WTC11 (cell line): ENCODE measurements at regions not wholly inside any gene's neighbourhood (a gene's known extent, or its start where the extent isn't known, plus 50 kb on each side); places are given as distances from the start of the nearest gene placed in this dataset.
"Not testable (repeated sequence)": the region's sequence is repeated elsewhere in the genome, so short reads cannot be mapped to it uniquely, and the experiment has no call there.

Experiments used
- CBFB ChIP-seq: sonication (generic); formaldehyde crosslinking; IDR thresholded peaks from 2 replicates; pipeline ENCODE4 v1.8.1; 2022; ENCODE audit warnings: mild to moderate bottlenecking, low read depth, missing genetic modification reagents
- MYBL2 ChIP-seq: sonication (generic); formaldehyde crosslinking; IDR thresholded peaks from 2 replicates; pipeline ENCODE4 v1.8.1; 2023; ENCODE audit warnings: mild to moderate bottlenecking, moderate library complexity, missing genetic modification reagents
- NR1H2 ChIP-seq: sonication (generic); formaldehyde crosslinking; IDR thresholded peaks from 2 replicates; pipeline ENCODE4 v1.9.0; 2021; ENCODE audit warnings: mild to moderate bottlenecking, moderate library complexity, missing genetic modification reagents
- SMAD3 ChIP-seq: sonication (generic); formaldehyde crosslinking; IDR thresholded peaks from 2 replicates; pipeline ENCODE4 v1.8.0; 2022; ENCODE audit warnings: missing genetic modification reagents, mild to moderate bottlenecking, borderline replicate concordance
- TF ChIP-seq, protein P1 (sequence below): sonication (generic); formaldehyde crosslinking; IDR thresholded peaks from 2 replicates; pipeline ENCODE4 v1.8.0; 2022; ENCODE audit warnings: mild to moderate bottlenecking, missing genetic modification reagents
- TF ChIP-seq, protein P2 (sequence below): fragments of 200-600 bp; IDR thresholded peaks from 2 replicates; pipeline ENCODE4 v1.8.0; 2022; ENCODE audit warnings: antibody characterized with exemption
- TF ChIP-seq, protein P3 (sequence below): sonication (generic); formaldehyde crosslinking; IDR thresholded peaks from 2 replicates; pipeline ENCODE4 v1.8.0; 2022; ENCODE audit warnings: mild to moderate bottlenecking, missing genetic modification reagents

DNA sequence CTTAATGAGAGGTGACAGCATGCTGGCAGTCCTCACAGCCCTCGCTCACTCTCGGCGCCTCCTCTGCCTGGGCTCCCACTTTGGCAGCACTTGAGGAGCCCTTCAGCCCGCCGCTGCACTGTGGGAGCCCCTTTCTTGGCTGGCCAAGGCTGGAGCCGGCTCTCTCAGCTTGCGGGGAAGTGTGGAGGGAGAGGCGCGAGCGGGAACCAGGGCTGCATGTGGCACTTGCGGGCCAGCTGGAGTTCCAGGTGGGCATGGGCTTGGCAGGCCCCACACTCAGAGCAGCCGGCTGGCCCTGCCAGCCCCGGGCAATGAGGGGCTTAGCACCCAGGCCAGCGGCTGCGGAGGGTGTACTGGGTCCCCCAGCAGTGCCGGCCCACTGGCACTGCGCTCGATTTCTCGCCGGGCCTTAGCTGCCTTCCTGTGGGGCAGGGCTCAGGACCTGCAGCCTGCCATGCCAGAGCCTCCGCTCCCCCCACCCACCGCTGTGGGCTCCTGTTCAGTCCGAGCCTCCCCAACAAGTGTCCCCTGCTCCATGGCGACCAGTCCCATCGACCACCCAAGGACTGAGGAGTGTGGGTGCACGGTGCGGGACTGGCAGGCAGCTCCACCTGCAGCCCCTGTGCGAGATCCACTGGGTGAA is 279.7 kb upstream of the CBLB start:
- TF ChIP-seq, protein P1, sequence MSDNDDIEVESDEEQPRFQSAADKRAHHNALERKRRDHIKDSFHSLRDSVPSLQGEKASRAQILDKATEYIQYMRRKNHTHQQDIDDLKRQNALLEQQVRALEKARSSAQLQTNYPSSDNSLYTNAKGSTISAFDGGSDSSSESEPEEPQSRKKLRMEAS = not testable (repeated sequence)
- TF ChIP-seq, protein P2, sequence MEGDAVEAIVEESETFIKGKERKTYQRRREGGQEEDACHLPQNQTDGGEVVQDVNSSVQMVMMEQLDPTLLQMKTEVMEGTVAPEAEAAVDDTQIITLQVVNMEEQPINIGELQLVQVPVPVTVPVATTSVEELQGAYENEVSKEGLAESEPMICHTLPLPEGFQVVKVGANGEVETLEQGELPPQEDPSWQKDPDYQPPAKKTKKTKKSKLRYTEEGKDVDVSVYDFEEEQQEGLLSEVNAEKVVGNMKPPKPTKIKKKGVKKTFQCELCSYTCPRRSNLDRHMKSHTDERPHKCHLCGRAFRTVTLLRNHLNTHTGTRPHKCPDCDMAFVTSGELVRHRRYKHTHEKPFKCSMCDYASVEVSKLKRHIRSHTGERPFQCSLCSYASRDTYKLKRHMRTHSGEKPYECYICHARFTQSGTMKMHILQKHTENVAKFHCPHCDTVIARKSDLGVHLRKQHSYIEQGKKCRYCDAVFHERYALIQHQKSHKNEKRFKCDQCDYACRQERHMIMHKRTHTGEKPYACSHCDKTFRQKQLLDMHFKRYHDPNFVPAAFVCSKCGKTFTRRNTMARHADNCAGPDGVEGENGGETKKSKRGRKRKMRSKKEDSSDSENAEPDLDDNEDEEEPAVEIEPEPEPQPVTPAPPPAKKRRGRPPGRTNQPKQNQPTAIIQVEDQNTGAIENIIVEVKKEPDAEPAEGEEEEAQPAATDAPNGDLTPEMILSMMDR = not testable (repeated sequence)
- not testable (repeated sequence) for TF ChIP-seq CBFB (CRISPR knock-in tag); NR1H2; SMAD3 (CRISPR knock-in tag); MYBL2 (CRISPR knock-in tag)
- TF ChIP-seq, protein P3, sequence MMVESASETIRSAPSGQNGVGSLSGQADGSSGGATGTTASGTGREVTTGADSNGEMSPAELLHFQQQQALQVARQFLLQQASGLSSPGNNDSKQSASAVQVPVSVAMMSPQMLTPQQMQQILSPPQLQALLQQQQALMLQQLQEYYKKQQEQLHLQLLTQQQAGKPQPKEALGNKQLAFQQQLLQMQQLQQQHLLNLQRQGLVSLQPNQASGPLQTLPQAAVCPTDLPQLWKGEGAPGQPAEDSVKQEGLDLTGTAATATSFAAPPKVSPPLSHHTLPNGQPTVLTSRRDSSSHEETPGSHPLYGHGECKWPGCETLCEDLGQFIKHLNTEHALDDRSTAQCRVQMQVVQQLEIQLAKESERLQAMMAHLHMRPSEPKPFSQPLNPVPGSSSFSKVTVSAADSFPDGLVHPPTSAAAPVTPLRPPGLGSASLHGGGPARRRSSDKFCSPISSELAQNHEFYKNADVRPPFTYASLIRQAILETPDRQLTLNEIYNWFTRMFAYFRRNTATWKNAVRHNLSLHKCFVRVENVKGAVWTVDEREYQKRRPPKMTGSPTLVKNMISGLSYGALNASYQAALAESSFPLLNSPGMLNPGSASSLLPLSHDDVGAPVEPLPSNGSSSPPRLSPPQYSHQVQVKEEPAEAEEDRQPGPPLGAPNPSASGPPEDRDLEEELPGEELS (CRISPR knock-in tag) = not testable (repeated sequence)
